Spinal cord (tissue), 1 donor: ENCODE measurements at regions not wholly inside any gene's neighbourhood (a gene's known extent, or its start where the extent isn't known, plus 50 kb on each side); places are given as distances from the start of the nearest gene placed in this dataset.

Source experiments
- small RNA-seq: library from RNA; depleted of rRNA; stranded (forward); fragments of <200 nt; gene quantifications from one replicate; pipeline ENCODE3, GENCODE V24; 2014; ENCODE audit warnings: low replicate concordance

Small RNA genes in the stretch of these regions (small RNA-seq; reads per million reads assigned to genes)
- gene RF00012 = 0.06 reads per million
